ES-I3 (cell line): ENCODE measurements at regions not wholly inside any gene's neighbourhood (a gene's known extent, or its start where the extent isn't known, plus 50 kb on each side); places are given as distances from the start of the nearest gene placed in this dataset.

ENCODE experiments used
- H3K36me3 ChIP-seq: 2 replicates; pipeline ENCODE4 v1.6.1; 2013; ENCODE audit warnings: mild to moderate bottlenecking, low read length, control low read depth, moderate library complexity; ENCODE audit not compliant: insufficient read depth
- H3K4me1 ChIP-seq: 2 replicates; pipeline ENCODE4 v1.6.1; 2013; ENCODE audit warnings: mild to moderate bottlenecking, control low read depth, low read length; ENCODE audit not compliant: insufficient read depth
- H3K9ac ChIP-seq: 2 replicates; pipeline ENCODE4 v1.6.1; 2013; ENCODE audit warnings: low read depth, mild to moderate bottlenecking, low read length, moderate library complexity
- H3K9me3 ChIP-seq: 2 replicates; pipeline ENCODE4 v1.6.1; 2013; ENCODE audit warnings: mild to moderate bottlenecking, low read length, moderate library complexity; ENCODE audit not compliant: control insufficient read depth, insufficient read depth

DNA sequence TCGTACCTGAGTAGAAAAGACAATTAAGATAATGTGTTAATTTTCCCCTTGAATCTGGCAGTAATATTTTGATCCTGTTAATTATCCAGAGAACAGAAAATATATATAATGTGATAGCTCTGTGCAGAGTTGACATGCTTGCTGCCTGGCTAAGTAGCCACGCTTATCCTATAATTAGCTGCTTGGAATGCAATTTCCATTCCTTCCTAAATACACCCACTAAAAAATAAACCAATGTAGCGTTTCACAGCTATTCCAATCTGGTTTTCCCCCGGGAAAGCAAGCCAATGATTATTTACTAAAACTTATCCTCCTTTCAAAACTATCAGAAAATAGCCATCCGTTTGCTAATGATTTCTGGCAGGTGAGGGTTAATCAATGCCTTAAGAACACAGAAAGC, 134.5 kb upstream of the IRX5 start:
- H3K36me3 ChIP-seq = no peaks in the 10 kb centered on the region
- no peaks in the 10 kb centered on the region for H3K4me1 ChIP-seq
- no peaks in the 10 kb centered on the region; the same call in 1 of the 2 replicates for H3K9me3 ChIP-seq
- H3K9ac ChIP-seq = no peak overlapping the region

GRCh38 chr16:54792811-54793210, 137.9 kb upstream of the IRX5 start:
- Histone ChIP-seq H3K9ac (no peak overlapping the region), H3K36me3 (no peaks in the 10 kb centered on the region)

GRCh38 chr16:54787045-54787444, 143.6 kb upstream of the IRX5 start:
- Histone ChIP-seq H3K4me1 (no peaks in the 10 kb centered on the region), H3K9me3 (no peaks in the 10 kb centered on the region), H3K36me3 (no peaks in the 10 kb centered on the region), H3K9ac (no peak overlapping the region)

More at GRCh38 chr16:54792811-54793210, 137.9 kb upstream of the IRX5 start:
- H3K4me1 ChIP-seq = no peaks in the 10 kb centered on the region
- H3K9me3 ChIP-seq = no peaks in the 10 kb centered on the region

DNA sequence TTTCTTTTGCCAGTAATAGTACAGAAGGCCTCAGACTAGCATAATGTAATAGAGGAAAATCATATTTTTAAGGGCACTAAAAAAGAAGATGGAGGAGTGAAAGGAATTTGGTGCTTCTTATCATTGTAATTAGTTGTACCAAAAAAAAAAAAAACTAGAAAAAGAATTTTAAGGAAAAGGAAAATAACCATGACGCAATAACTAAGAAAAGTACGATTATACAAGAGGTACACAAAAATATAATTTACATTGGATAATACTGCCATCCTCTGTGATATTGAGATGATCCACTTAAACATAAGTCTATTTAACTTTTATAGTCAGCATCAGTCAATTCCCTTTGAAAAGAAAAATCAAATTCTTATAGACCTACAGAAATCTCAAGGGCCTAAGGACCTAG, 146.7 kb upstream of the IRX5 start:
- Histone ChIP-seq H3K4me1 (no peaks in the 10 kb centered on the region), H3K36me3 (no peaks in the 10 kb centered on the region)

DNA sequence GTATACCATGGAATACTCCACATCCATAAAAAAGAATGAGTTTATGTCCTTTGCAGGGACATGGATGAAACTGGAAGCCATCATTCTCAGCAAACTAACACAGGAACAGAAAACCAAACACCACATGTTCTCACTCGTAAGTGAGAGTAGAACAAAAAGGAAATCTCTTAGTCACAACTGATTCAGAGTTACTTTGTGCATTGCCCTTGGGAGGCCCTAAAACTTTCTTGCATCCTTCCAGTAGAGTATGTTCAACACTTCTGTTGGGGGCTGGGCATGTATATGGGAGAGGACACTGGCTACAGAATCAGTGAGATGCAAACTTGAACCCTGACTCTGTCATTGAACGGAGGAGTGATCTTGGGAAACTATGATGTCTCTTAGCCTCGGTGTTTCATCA, 147.4 kb upstream of the IRX5 start:
- H3K36me3 ChIP-seq = no peaks in the 10 kb centered on the region
- no peak overlapping the region for H3K9ac ChIP-seq
- H3K4me1 ChIP-seq = no peaks in the 10 kb centered on the region
- no peaks in the 10 kb centered on the region for H3K9me3 ChIP-seq

More for the DNA sequence above, 146.7 kb upstream of the IRX5 start:
- Histone ChIP-seq H3K9me3 (no peaks in the 10 kb centered on the region), H3K9ac (no peak overlapping the region)

GRCh38 chr16:54780266-54780665, 150.4 kb upstream of the IRX5 start:
- Histone ChIP-seq H3K9ac (no peak overlapping the region), H3K36me3 (no peaks in the 10 kb centered on the region), H3K9me3 (no peaks in the 10 kb centered on the region), H3K4me1 (no peaks in the 10 kb centered on the region)

DNA sequence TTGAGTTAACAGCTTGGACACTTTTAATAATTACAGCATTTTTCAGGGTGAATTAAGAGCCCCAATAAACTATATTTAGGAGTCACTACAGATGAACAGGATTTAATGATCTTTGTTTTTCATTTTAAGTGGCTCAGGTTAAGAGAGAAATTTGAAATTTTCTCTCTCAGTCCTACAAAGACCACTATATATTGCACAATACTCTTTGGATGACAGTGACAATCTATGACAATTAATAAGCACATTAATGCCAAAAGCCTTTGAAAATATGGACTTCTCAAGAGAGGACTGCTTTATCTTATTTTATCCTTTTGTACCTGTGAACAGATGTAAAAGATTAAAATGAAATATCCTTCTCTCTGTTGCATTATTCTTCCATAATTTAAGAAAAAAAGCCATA, 151.1 kb upstream of the IRX5 start:
- H3K9ac ChIP-seq = no peak overlapping the region
- H3K4me1 ChIP-seq = no peaks in the 10 kb centered on the region
- H3K36me3 ChIP-seq = no peaks in the 10 kb centered on the region
- no peaks in the 10 kb centered on the region for H3K9me3 ChIP-seq

- Histone ChIP-seq H3K9me3 (no peaks in the 10 kb centered on the region), H3K4me1 (no peaks in the 10 kb centered on the region), H3K36me3 (no peaks in the 10 kb centered on the region), H3K9ac (no peak overlapping the region)
These were observed 155.9 kb upstream of the IRX5 start for GRCh38 chr16:54774768-54775167.

DNA sequence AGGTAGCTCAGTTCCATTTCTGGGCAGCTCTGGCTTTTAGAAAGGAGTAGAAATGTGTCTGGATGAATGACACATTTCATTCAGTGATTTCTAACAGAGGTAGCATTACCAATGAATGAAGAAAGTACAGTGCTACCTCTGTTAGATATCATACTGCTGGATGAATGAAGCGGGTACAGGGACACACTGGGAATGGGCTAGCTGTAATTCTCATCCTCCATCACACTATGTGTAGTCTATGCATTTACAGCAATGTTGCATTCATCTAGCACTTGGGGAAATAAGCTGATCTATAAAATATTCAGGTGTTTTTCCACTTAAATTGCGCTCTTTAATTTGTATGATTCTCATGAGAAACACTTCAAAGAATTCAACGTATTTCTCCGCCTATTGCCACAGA, 158.3 kb upstream of the IRX5 start:
- H3K9ac ChIP-seq = no peak overlapping the region
- H3K36me3 ChIP-seq = no peaks in the 10 kb centered on the region
- no peaks in the 10 kb centered on the region for H3K9me3 ChIP-seq
- no peaks in the 10 kb centered on the region for H3K4me1 ChIP-seq

GRCh38 chr16:54766355-54766754, 164.3 kb upstream of the IRX5 start:
- Histone ChIP-seq H3K4me1 (no peaks in the 10 kb centered on the region), H3K36me3 (no peaks in the 10 kb centered on the region), H3K9ac (no peak overlapping the region), H3K9me3 (no peaks in the 10 kb centered on the region)

- Histone ChIP-seq H3K9ac (no peak overlapping the region), H3K4me1 (no peaks in the 10 kb centered on the region), H3K36me3 (no peaks in the 10 kb centered on the region), H3K9me3 (no peaks in the 10 kb centered on the region)
These were observed 180.4 kb upstream of the IRX5 start for GRCh38 chr16:54750249-54750648.

DNA sequence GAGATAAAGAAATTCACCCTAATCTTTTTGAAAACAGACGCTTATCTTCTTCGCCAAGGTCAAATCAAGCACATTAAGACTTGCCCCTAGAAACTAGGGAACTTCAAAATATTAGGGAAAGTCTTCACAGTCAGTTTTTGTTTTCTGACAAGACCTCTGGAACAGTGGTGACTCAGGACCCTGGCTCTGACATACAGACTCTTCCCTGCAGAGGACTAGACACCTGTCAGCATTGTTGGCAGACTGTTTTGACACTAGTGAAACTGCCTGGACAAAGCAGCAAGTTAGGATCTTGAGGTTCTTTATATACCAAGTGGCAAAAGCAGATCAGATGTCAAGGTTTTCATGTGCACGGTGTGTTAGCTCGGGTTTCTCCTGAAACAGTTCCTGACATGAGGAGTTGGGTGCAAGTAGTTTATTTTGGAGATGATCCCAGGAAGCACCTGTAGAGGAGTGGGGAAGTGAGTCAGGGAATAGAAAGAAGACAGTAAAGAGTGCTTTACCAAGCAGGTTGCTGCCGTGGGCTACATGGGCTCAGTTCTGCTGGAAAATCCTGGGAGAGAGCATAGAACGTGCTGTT, 182.0 kb upstream of the IRX5 start:
- no peaks in the 10 kb centered on the region for H3K36me3 ChIP-seq
- H3K4me1 ChIP-seq = no peaks in the 10 kb centered on the region
- H3K9me3 ChIP-seq = no peaks in the 10 kb centered on the region
- no peak overlapping the region for H3K9ac ChIP-seq

DNA sequence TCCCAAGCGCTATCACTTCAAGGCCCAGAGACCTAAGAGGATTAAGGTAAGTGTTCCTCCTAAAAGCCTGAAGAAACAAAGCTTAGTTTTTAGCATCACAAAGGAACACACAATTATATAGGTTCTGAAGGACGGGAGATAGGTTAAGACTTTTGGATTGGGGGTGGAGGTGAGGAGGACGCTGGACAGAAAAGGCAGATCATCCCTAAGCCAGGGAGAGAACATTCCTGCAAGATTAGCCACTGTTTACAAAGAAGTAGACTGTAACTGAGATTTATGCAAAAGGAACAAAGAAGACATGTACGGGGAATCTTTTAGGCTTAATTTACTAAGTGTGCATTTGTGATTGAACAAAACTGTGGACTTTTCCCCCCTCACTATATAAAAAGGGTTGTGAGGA, 184.1 kb upstream of the IRX5 start:
- Histone ChIP-seq H3K9me3 (no peaks in the 10 kb centered on the region), H3K9ac (no peak overlapping the region), H3K36me3 (no peaks in the 10 kb centered on the region), H3K4me1 (no peaks in the 10 kb centered on the region)

DNA sequence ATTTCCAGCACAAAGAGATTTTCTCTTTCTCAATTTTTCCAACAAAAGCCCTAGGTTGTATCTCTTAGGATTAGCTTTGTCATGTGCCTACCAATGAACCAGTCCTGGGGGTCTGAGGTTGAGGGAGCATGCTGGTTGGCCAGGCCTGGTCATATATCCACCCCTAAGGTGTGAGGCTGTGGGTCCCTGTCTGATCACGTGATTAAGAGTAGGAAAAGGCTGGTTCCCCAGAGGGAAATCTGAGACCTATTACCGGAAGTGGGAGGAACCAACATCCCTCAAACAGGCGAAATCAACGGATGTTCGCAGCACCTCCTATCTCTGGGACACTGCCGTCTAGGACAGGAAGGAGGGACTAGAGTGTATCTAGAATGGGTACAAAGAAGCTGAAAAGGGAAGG, 185.7 kb upstream of the IRX5 start:
- no peaks in the 10 kb centered on the region for H3K36me3 ChIP-seq
- no peak overlapping the region for H3K9ac ChIP-seq
- H3K9me3 ChIP-seq = no peaks in the 10 kb centered on the region
- no peaks in the 10 kb centered on the region for H3K4me1 ChIP-seq

- H3K4me1 ChIP-seq = no peaks in the 10 kb centered on the region
- H3K9me3 ChIP-seq = peaks cover 3% of the 10 kb centered on the region
- no peak overlapping the region for H3K9ac ChIP-seq
- H3K36me3 ChIP-seq = no peaks in the 10 kb centered on the region
These were observed 188.2 kb upstream of the IRX5 start for GRCh38 chr16:54742436-54742835.

- Histone ChIP-seq H3K4me1 (no peaks in the 10 kb centered on the region), H3K9me3 (peaks cover 3% of the 10 kb centered on the region), H3K9ac (no peak overlapping the region), H3K36me3 (no peaks in the 10 kb centered on the region)
These were observed 191.3 kb upstream of the IRX5 start for GRCh38 chr16:54739381-54739780.
